IPS DF 6.9 (cell line): ENCODE measurements at regions not wholly inside any gene's neighbourhood (a gene's known extent, or its start where the extent isn't known, plus 50 kb on each side); places are given as distances from the start of the nearest gene placed in this dataset.

Experiments
- DNase-seq: peaks from one replicate; pipeline ENCODE4 v3.0.0-alpha.2; 2013; ENCODE audit warnings: low read depth, low spot score
- H3K27ac ChIP-seq: one replicate; pipeline ENCODE4 v1.5.1; 2013; ENCODE audit warnings: low read length, control low read depth
- H3K27me3 ChIP-seq: 2 replicates; pipeline ENCODE4 v1.6.1; 2013; ENCODE audit warnings: mild to moderate bottlenecking, low read length; ENCODE audit not compliant: control insufficient read depth, insufficient read depth
- H3K36me3 ChIP-seq: 2 replicates; pipeline ENCODE4 v1.6.1; 2013; ENCODE audit warnings: low read length; ENCODE audit not compliant: control insufficient read depth, insufficient read depth
- H3K4me1 ChIP-seq: 2 replicates; pipeline ENCODE4 v1.6.1; 2013; ENCODE audit warnings: low read length; ENCODE audit not compliant: control insufficient read depth, insufficient read depth
- H3K4me3 ChIP-seq: 2 replicates; pipeline ENCODE4 v1.5.1; 2013; ENCODE audit warnings: mild to moderate bottlenecking, low read length
- H3K9me3 ChIP-seq: 2 replicates; pipeline ENCODE4 v1.6.1; 2013; ENCODE audit warnings: low read length, inconsistent platforms; ENCODE audit not compliant: control insufficient read depth, insufficient read depth
- WGBS: extraction: QIAGEN DNeasy Blood & Tissue Kit; methylation state at CpG from one replicate; pipeline ENCODE4 v1.1.7; 2013; ENCODE audit warnings: mixed read lengths, missing lambda C conversion rate; ENCODE audit not compliant: insufficient read length, insufficient coverage; 5-methylcytosine and 5-hydroxymethylcytosine counted together

GRCh38 chr21:24259241-24259640 is 1348.0 kb downstream of the MRPL39 start:
- WGBS: no CpG with 5 or more reads among the region's 1 CpG
- H3K27me3 ChIP-seq: no peaks in the 10 kb centered on the region

DNA sequence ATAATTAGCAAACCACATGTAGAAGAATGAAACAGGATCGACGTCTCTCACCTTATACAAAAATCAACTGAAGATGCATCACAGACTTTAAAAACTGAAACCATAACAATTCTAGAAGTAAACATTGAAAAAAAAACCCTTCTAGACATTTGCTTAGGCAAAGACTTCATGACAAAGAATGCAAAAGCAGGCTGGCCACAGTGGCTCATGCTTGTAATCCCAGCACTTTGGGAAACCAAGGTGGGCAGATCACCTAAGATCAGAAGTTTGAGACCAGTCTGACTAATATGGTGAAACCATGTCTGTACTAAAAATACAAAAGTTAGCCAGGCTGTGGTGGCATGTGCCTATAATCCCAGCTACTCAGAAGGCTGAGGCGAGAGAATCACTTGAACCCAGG is 1351.7 kb downstream of the MRPL39 start:
- DNase-seq: no peak
- Histone ChIP-seq H3K27ac (no peak overlapping the region), H3K4me3 (no peak overlapping the region), H3K9me3 (no peaks in the 10 kb centered on the region; the same call in 1 of the 2 replicates), H3K4me1 (no peaks in the 10 kb centered on the region), H3K27me3 (no peaks in the 10 kb centered on the region), H3K36me3 (no peaks in the 10 kb centered on the region)
- WGBS: no CpG with 5 or more reads among the region's 3 CpGs

More at GRCh38 chr21:24259241-24259640, 1348.0 kb downstream of the MRPL39 start:
- no peak overlapping the region for H3K27ac ChIP-seq
- no peak for DNase-seq
- H3K9me3 ChIP-seq: no peaks in the 10 kb centered on the region; the same call in 1 of the 2 replicates
- H3K36me3 ChIP-seq: no peaks in the 10 kb centered on the region
- H3K4me3 ChIP-seq: no peak overlapping the region
- no peaks in the 10 kb centered on the region for H3K4me1 ChIP-seq

GRCh38 chr21:24225431-24225830 is 1381.8 kb downstream of the MRPL39 start:
- Histone ChIP-seq H3K27me3 (no peaks in the 10 kb centered on the region), H3K4me3 (no peak overlapping the region), H3K36me3 (no peaks in the 10 kb centered on the region), H3K27ac (no peak overlapping the region), H3K4me1 (no peaks in the 10 kb centered on the region), H3K9me3 (peaks cover 2% of the 10 kb centered on the region)
- no peak for DNase-seq
- WGBS: no CpG with 5 or more reads among the region's 1 CpG

GRCh38 chr21:24224422-24224821 is 1382.9 kb downstream of the MRPL39 start:
- no CpG with 5 or more reads among the region's 4 CpGs for WGBS
- Histone ChIP-seq H3K27me3 (no peaks in the 10 kb centered on the region), H3K36me3 (no peaks in the 10 kb centered on the region), H3K4me1 (no peaks in the 10 kb centered on the region), H3K27ac (no peak overlapping the region), H3K4me3 (no peak overlapping the region), H3K9me3 (peaks cover 2% of the 10 kb centered on the region)
- no peak for DNase-seq

GRCh38 chr21:24223624-24224023 is 1383.7 kb downstream of the MRPL39 start:
- Histone ChIP-seq H3K27me3 (no peaks in the 10 kb centered on the region), H3K4me3 (no peak overlapping the region), H3K27ac (no peak overlapping the region), H3K4me1 (no peaks in the 10 kb centered on the region), H3K36me3 (no peaks in the 10 kb centered on the region), H3K9me3 (peaks cover 2% of the 10 kb centered on the region)
- no peak for DNase-seq
- whole genome bisulfite sequencing: no CpG with 5 or more reads among the region's 2 CpGs

DNA sequence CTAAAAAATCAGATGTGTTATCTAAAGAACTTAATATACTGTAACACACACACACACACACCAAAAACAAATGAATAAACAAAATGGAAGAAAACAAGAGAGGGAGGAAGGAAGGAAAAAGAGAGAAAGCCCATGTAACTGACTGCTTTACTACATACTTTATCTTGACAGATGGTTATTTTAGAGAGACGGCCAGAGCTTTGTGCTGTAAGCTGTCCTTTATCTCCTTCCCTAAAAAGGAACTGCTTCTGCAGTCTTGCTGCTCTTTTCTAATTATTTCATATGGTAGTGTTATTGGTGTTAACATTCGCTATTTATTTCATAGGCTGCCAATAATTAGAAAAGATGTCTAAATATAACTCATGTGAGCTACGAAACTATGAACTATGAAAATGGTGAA is 1384.6 kb downstream of the MRPL39 start:
- WGBS: no CpG with 5 or more reads among the region's 3 CpGs
- Histone ChIP-seq H3K27ac (no peak overlapping the region), H3K4me3 (no peak overlapping the region), H3K4me1 (no peaks in the 10 kb centered on the region), H3K9me3 (peaks cover 2% of the 10 kb centered on the region), H3K36me3 (no peaks in the 10 kb centered on the region), H3K27me3 (no peaks in the 10 kb centered on the region)
- DNase-seq: no peak

- Histone ChIP-seq H3K27ac (no peak overlapping the region), H3K27me3 (no peaks in the 10 kb centered on the region), H3K36me3 (no peaks in the 10 kb centered on the region), H3K9me3 (peaks cover 2% of the 10 kb centered on the region), H3K4me1 (no peaks in the 10 kb centered on the region), H3K4me3 (no peak overlapping the region)
- no peak for DNase-seq
- WGBS: no CpG with 5 or more reads among the region's 2 CpGs
Observed at GRCh38 chr21:24220446-24220845, 1386.8 kb downstream of the MRPL39 start.

GRCh38 chr21:24217151-24217550 is 1390.1 kb downstream of the MRPL39 start:
- Histone ChIP-seq H3K9me3 (no peaks in the 10 kb centered on the region; the same call in 1 of the 2 replicates), H3K4me1 (no peaks in the 10 kb centered on the region)

DNA sequence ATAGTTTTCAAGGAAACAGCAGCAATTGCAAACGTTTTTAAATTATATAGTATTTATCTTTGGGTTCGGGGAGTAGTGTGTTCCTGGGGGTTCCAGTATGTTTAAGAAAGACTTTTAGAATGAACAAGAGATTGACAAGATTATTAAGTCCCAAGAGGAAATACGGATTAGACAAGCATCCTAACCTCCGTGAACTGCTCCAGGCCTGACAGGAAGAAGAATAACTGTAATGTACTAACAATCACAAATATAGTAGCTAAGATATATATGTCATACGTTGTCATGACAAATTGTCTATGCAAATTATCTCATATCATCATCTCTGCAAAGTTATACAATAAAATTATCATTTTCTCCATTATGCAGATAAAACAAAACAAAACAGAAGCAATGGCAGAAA is 1397.2 kb downstream of the MRPL39 start:
- no peak for DNase-seq
- Histone ChIP-seq H3K4me1 (no peaks in the 10 kb centered on the region), H3K9me3 (peaks cover 7% of the 10 kb centered on the region), H3K27ac (no peak overlapping the region), H3K4me3 (no peak overlapping the region), H3K36me3 (no peaks in the 10 kb centered on the region), H3K27me3 (no peaks in the 10 kb centered on the region)
- WGBS: no CpG with 5 or more reads among the region's 5 CpGs

More at GRCh38 chr21:24217151-24217550, 1390.1 kb downstream of the MRPL39 start:
- no peak for DNase-seq
- Histone ChIP-seq H3K36me3 (no peaks in the 10 kb centered on the region), H3K4me3 (no peak overlapping the region), H3K27ac (no peak overlapping the region), H3K27me3 (no peaks in the 10 kb centered on the region)
- no CpG with 5 or more reads among the region's 4 CpGs for WGBS

GRCh38 chr21:24208562-24209260 is 1398.6 kb downstream of the MRPL39 start:
- DNase-seq: no peak
- Histone ChIP-seq H3K27ac (no peak overlapping the region), H3K4me1 (no peaks in the 10 kb centered on the region), H3K9me3 (peaks cover 7% of the 10 kb centered on the region), H3K27me3 (no peaks in the 10 kb centered on the region), H3K4me3 (no peak overlapping the region), H3K36me3 (no peaks in the 10 kb centered on the region)
- no CpG with 5 or more reads among the region's 54 CpGs for WGBS

- H3K36me3 ChIP-seq: no peaks in the 10 kb centered on the region
- no peak for DNase-seq
- no peaks in the 10 kb centered on the region for H3K27me3 ChIP-seq
- no peak overlapping the region for H3K4me3 ChIP-seq
- H3K4me1 ChIP-seq: no peaks in the 10 kb centered on the region
- H3K9me3 ChIP-seq: peaks cover 7% of the 10 kb centered on the region; the same call in 1 of the 2 replicates
- H3K27ac ChIP-seq: no peak overlapping the region
- no CpG with 5 or more reads among the region's 2 CpGs for WGBS
Observed at GRCh38 chr21:24205319-24205718, 1402.0 kb downstream of the MRPL39 start.
